ENCODE measurements at regions not wholly inside any gene's neighbourhood (a gene's known extent, or its start where the extent isn't known, plus 50 kb on each side); places are given as distances from the start of the nearest gene placed in this dataset.

GRCh38 chr10:21212912-21213311, 312.6 kb downstream of the SKIDA1 start:
- no peak for DNase-seq (ENCODE audit: low read depth in 1 of 2, low spot score in 1 of 2)

GRCh38 chr10:21212348-21212747, 313.1 kb downstream of the SKIDA1 start:
- DNase-seq (ENCODE audit: low read depth in 1 of 2, low spot score in 1 of 2), result no peak

GRCh38 chr10:21209495-21209894, 312.4 kb upstream of the NEBL start:
- no peak for DNase-seq (ENCODE audit: low read depth in 1 of 2, low spot score in 1 of 2)

DNA sequence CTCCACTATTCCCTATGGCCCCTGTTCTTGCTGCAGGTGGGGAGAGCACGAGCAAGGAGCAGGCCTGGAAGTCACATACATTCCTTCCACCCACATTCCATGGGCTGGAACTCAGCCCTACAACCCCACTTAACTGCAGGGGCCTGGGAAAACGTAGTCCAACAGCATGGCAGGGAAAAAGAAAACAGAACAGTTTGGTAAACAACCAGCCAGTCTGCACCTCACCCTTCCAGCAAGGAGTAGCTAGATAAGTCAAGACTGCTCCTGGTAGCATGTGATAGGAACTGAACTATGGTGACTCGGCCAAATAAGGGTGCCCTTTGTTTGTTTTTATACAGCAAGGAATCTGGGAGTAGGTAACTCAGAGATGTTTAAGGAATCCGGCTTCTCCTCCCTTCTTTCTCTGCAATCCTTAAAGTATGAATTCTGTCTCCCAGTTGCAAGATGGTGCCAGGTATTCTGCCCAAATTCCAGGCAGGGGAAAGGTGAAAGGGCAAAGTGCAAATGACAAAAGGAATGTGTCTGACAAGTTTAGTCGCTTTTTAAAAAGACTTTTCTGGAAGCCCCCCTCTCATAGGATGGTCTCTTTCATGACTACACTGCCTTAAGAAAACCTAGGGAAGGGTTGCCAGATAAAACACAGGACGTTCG, 311.7 kb upstream of the NEBL start:
- no peak for DNase-seq (ENCODE audit: low read depth in 1 of 2, low spot score in 1 of 2)

DNA sequence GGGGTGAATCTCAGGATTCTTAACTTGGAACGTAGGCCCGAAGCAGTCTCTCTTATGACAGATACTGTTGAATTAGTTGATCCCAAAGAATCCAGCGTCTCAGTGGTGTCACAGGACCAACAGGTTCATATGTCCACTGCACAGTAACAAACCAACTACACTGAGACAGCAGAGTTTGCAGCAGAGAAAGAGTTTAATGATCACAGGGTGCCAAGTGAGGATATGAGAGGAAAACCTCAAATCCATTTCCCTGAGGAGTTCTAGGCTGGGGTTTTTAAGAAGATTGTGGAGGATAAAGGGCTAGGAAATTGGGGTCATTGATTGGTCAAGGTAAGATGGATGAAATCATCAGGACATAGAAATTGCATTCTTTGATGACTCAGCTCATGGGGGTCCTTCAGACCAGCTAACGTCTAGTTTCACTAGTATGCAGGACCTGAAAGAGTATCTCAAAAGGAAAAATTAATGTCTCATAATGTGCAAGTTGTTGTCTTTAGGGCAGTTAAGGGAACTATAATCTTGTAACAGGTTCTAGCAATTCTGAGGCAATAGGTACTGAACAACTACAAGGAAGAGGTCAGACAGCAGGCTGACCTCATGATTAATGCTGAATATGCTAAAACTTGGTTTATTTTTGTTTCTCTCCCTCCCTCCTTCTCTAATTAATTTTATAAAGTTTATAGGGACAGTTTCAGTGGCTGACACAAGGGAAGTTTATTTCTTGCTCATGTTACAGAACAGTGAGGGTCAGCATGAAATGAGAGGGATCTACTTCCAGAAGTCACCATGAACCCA, 310.9 kb upstream of the NEBL start:
- DNase-seq (ENCODE audit: low read depth in 1 of 2, low spot score in 1 of 2), result no peak

DNA sequence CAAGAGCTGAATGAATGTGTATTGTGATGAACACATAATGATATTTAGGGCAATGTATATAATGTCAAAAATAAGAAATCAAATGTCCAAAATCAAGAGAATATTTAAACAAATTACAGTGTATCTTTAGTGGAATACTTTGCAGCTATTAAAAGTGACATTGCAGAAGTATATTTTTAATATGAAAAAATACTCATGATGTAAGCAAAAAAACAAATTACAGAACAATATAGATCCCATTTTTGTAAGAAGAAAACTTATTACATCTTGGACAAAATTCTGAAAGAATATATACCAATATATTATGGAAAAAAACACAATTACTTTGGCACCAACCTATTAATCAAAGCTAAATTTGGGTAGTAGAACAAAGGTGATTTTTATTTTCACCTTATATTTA, 308.2 kb upstream of the NEBL start:
- DNase-seq (ENCODE audit: low read depth in 1 of 2, low spot score in 1 of 2), result no peak

DNA sequence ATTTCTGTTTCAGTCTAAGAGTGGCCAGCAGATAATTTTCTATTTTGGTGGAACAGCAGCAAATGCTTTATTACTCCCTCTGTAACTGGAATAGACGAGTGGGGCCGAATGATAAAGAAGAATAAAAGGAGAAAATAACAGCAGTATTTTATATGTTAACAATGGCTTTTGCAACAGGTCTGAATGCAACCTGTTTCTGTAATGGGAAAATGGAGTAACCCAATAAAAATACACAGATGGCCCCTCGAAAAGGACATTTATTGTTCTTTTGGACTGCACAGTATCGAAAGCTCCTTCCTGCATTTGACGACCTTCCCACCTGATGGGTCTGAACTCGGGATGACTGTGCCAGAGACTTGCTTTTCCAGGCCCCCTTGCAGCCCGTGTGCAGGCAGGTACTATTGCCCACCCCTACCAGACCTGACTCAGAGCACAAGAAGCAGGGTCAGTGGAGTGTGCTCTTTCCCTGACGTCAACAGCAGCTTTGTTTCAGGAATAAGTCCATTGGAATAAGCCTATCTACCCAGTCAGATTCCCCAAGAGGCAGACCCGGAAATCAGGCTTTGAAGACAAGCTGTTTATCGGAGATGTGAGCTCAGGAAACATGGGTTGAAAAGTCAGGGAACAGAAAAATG, 306.5 kb upstream of the NEBL start:
- no peak for DNase-seq (ENCODE audit: low read depth in 1 of 2, low spot score in 1 of 2)

GRCh38 chr10:21202776-21203462, 305.8 kb upstream of the NEBL start:
- no peak for DNase-seq (ENCODE audit: low read depth in 1 of 2, low spot score in 1 of 2)

DNA sequence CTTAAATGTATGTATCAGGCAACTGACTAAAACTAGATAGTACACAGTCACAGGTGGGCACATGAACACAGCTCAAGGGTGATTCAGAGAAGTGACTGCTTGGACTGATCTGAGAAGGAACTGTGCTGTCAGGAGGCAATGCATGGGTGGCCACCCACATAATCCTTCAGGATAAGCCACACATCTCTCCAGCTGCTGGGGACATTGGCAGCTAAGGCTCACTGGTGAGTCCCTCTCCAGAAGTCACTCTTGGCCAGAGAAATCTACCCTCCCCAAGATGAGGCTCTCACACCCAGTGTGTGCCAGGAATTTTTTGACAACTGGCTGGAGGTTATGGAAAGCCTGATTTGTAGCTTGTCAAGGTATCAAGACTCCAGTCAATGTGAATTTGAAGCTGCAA, 302.4 kb upstream of the NEBL start:
- DNase-seq (ENCODE audit: low read depth in 1 of 2, low spot score in 1 of 2), result no peak

GRCh38 chr10:21197838-21198237, 300.7 kb upstream of the NEBL start:
- no peak for DNase-seq (ENCODE audit: low read depth in 1 of 2, low spot score in 1 of 2)

DNA sequence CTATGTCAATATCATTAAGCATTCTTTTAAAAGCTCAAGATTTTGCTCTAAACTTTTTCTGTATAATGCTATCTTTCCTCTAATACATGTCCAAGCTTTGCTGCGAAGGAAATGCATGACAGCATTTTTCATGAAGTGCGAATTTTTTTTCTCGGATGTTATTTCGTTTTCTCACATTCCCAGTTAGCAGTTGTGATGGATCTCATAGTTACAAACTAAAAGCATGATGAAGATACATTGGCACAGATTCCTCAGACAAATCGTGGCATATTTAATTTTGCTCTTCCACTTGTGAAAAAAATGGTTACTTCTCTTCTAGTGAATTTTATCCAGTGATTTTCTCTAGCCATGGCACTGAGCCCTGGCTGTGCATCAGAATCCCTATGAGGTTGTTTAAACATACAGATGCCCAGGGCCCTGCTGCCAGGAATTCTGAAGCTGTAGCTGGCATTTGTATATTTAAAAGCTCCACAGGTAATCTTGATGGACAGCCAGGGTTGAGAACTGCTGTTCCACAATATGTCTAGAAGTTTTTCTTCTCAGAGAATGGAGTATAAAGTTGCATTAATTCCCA, 299.8 kb upstream of the NEBL start:
- no peak for DNase-seq (ENCODE audit: low read depth in 1 of 2, low spot score in 1 of 2)

- DNase-seq (ENCODE audit: low read depth in 1 of 2, low spot score in 1 of 2), result no peak
Measured at GRCh38 chr10:21195252-21195651, 298.1 kb upstream of the NEBL start.

GRCh38 chr10:21194510-21194993, 297.4 kb upstream of the NEBL start:
- DNase-seq (ENCODE audit: low read depth in 1 of 2, low spot score in 1 of 2), result no peak

DNA sequence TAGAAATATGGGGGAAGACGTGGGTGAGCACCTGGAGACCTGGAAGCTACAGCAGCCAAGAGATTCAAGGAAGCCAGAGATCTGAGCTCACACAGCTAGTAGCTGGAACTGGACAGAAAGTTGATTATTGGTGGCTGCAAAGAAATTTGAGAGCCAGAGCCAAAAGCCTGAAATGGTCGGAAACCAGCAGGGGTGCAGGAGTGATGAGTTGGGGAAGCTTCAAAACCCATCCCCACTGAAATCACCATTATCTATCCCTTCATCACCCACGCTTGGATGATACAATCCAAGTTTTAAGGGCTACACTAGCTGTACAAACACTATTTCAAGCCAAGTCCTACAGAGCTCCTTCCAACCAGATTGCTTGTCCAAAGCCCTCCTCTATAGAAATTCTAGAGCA, 296.1 kb upstream of the NEBL start:
- no peak for DNase-seq (ENCODE audit: low read depth in 1 of 2, low spot score in 1 of 2)

GRCh38 chr10:21191512-21191911, 294.4 kb upstream of the NEBL start:
- no peak for DNase-seq (ENCODE audit: low read depth in 1 of 2, low spot score in 1 of 2)

- DNase-seq (ENCODE audit: low read depth in 1 of 2, low spot score in 1 of 2), result no peak
Measured at GRCh38 chr10:21184984-21185383, 287.9 kb upstream of the NEBL start.

GRCh38 chr10:21184216-21184615, 287.1 kb upstream of the NEBL start:
- DNase-seq (ENCODE audit: low read depth in 1 of 2, low spot score in 1 of 2), result no peak

- DNase-seq (ENCODE audit: low read depth in 1 of 2, low spot score in 1 of 2), result no peak
Measured at GRCh38 chr10:21183025-21183424, 285.9 kb upstream of the NEBL start.

DNA sequence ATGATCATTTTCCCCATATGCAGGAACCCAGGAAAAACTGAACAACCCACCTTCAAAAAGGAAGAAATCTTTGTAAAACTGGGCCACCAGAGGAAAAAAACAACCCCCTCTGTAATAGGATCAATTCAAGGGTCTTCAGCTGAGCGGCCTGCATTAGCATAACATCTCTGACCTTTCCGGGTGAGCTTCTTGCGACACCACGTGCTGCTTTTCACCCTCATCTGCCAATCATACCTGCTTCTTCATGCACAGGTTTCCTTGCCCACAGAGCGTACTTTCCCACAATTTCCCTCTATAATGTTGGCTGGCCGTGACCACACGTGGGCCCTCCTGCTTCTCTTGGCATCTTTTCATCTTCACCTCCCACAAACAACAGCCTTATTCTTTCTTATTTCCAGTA, 284.3 kb upstream of the NEBL start:
- DNase-seq (ENCODE audit: low read depth in 1 of 2, low spot score in 1 of 2), result no peak

- no peak for DNase-seq (ENCODE audit: low read depth in 1 of 2, low spot score in 1 of 2)
Measured at GRCh38 chr10:21180604-21181003, 283.5 kb upstream of the NEBL start.

- DNase-seq (ENCODE audit: low read depth in 1 of 2, low spot score in 1 of 2), result no peak
Measured at GRCh38 chr10:21176934-21177480, 279.9 kb upstream of the NEBL start.
